ACC112 (cell line): ENCODE measurements at regions not wholly inside any gene's neighbourhood (a gene's known extent, or its start where the extent isn't known, plus 50 kb on each side); places are given as distances from the start of the nearest gene placed in this dataset.

Source experiments
- H2AFZ ChIP-seq: fragments of 200-600 bp; sonication (generic); one replicate; pipeline ENCODE4 v1.6.0; 2017; ENCODE audit warnings: antibody characterized with exemption, low read length; ENCODE audit not compliant: unreplicated experiment
- H3K27ac ChIP-seq: fragments of 200-600 bp; sonication (generic); 2 replicates; pipeline ENCODE4 v1.5.1; 2014; ENCODE audit warnings: low read depth, mild to moderate bottlenecking, antibody characterized with exemption, low read length, moderate library complexity
- H3K27me3 ChIP-seq: fragments of 200-600 bp; sonication (generic); 2 replicates; pipeline ENCODE4 v1.6.1; 2014; ENCODE audit warnings: mild to moderate bottlenecking, antibody characterized with exemption, low read length, moderate library complexity, mixed read lengths; ENCODE audit not compliant: insufficient read depth
- H3K36me3 ChIP-seq: fragments of 200-600 bp; sonication (generic); 2 replicates; pipeline ENCODE4 v1.6.1; 2016; ENCODE audit warnings: mild to moderate bottlenecking, antibody characterized with exemption, low read length, moderate library complexity, mixed read lengths; ENCODE audit not compliant: insufficient read depth
- H3K4me1 ChIP-seq: fragments of 200-600 bp; sonication (generic); one replicate; pipeline ENCODE4 v1.6.1; 2016; ENCODE audit warnings: low read length, mixed read lengths; ENCODE audit not compliant: insufficient read depth, unreplicated experiment, control insufficient read depth
- H3K4me3 ChIP-seq: fragments of 200-600 bp; sonication (generic); 2 replicates; pipeline ENCODE4 v1.5.1; 2014; ENCODE audit warnings: mild to moderate bottlenecking, low read depth, low read length
- H3K79me2 ChIP-seq: fragments of 200-600 bp; sonication (generic); one replicate; pipeline ENCODE4 v1.6.0; 2016; ENCODE audit warnings: low read length; ENCODE audit not compliant: control insufficient read depth, unreplicated experiment, insufficient read depth

- Histone ChIP-seq H3K27me3 (no peaks in the 10 kb centered on the region), H3K79me2 (no peaks in the 10 kb centered on the region), H3K4me1 (no peaks in the 10 kb centered on the region), H3K36me3 (no peaks in the 10 kb centered on the region), H3K27ac (no peak overlapping the region), H2AFZ (no peak overlapping the region), H3K4me3 (no peak overlapping the region)
Observed at GRCh38 chr16:59404509-59404908, 670.4 kb upstream of the GOT2 start.

- Histone ChIP-seq H3K27me3 (no peaks in the 10 kb centered on the region), H2AFZ (no peak overlapping the region), H3K4me1 (no peaks in the 10 kb centered on the region), H3K79me2 (no peaks in the 10 kb centered on the region), H3K36me3 (no peaks in the 10 kb centered on the region), H3K4me3 (no peak overlapping the region), H3K27ac (no peak overlapping the region)
Observed at GRCh38 chr16:59400830-59401229, 666.7 kb upstream of the GOT2 start.

GRCh38 chr16:59397638-59398037 lies 663.5 kb upstream of the GOT2 start:
- H3K36me3 ChIP-seq: no peaks in the 10 kb centered on the region
- no peaks in the 10 kb centered on the region for H3K27me3 ChIP-seq
- no peak overlapping the region for H2AFZ ChIP-seq
- H3K27ac ChIP-seq: no peak overlapping the region
- H3K79me2 ChIP-seq: no peaks in the 10 kb centered on the region
- no peak overlapping the region for H3K4me3 ChIP-seq
- no peaks in the 10 kb centered on the region for H3K4me1 ChIP-seq

GRCh38 chr16:59394526-59394925 lies 660.4 kb upstream of the GOT2 start:
- no peak overlapping the region for H3K4me3 ChIP-seq

GRCh38 chr16:59392911-59393310 lies 658.8 kb upstream of the GOT2 start:
- Histone ChIP-seq H3K36me3 (no peaks in the 10 kb centered on the region), H3K4me3 (no peak overlapping the region), H3K4me1 (no peaks in the 10 kb centered on the region), H3K27ac (no peak overlapping the region), H3K79me2 (no peaks in the 10 kb centered on the region), H3K27me3 (no peaks in the 10 kb centered on the region), H2AFZ (no peak overlapping the region)

More at GRCh38 chr16:59394526-59394925, 660.4 kb upstream of the GOT2 start:
- Histone ChIP-seq H3K79me2 (no peaks in the 10 kb centered on the region), H3K27me3 (no peaks in the 10 kb centered on the region), H2AFZ (no peak overlapping the region), H3K27ac (no peak overlapping the region), H3K36me3 (no peaks in the 10 kb centered on the region), H3K4me1 (no peaks in the 10 kb centered on the region)

- no peaks in the 10 kb centered on the region for H3K36me3 ChIP-seq
- no peak overlapping the region for H3K4me3 ChIP-seq
- no peaks in the 10 kb centered on the region for H3K27me3 ChIP-seq
- H3K4me1 ChIP-seq: no peaks in the 10 kb centered on the region
- no peaks in the 10 kb centered on the region for H3K79me2 ChIP-seq
- no peak overlapping the region for H3K27ac ChIP-seq
- no peak overlapping the region for H2AFZ ChIP-seq
Observed at GRCh38 chr16:59391617-59392364, 657.7 kb upstream of the GOT2 start.

- no peak overlapping the region for H2AFZ ChIP-seq
- no peaks in the 10 kb centered on the region for H3K36me3 ChIP-seq
- H3K4me1 ChIP-seq: no peaks in the 10 kb centered on the region
- no peaks in the 10 kb centered on the region for H3K27me3 ChIP-seq
- H3K79me2 ChIP-seq: no peaks in the 10 kb centered on the region
- H3K27ac ChIP-seq: no peak overlapping the region
- no peak overlapping the region for H3K4me3 ChIP-seq
Observed at GRCh38 chr16:59385959-59386358, 651.8 kb upstream of the GOT2 start.

- H3K36me3 ChIP-seq: no peaks in the 10 kb centered on the region
- no peak overlapping the region for H3K27ac ChIP-seq
- H3K79me2 ChIP-seq: no peaks in the 10 kb centered on the region
- no peaks in the 10 kb centered on the region for H3K4me1 ChIP-seq
- H3K4me3 ChIP-seq: no peak overlapping the region
- H2AFZ ChIP-seq: no peak overlapping the region
- no peaks in the 10 kb centered on the region for H3K27me3 ChIP-seq
Observed at GRCh38 chr16:59385491-59385890, 651.4 kb upstream of the GOT2 start.

GRCh38 chr16:59373632-59374031 lies 639.5 kb upstream of the GOT2 start:
- Histone ChIP-seq H3K79me2 (no peaks in the 10 kb centered on the region), H3K4me1 (no peaks in the 10 kb centered on the region), H3K4me3 (no peak overlapping the region), H2AFZ (no peak overlapping the region), H3K27ac (no peak overlapping the region), H3K27me3 (no peaks in the 10 kb centered on the region), H3K36me3 (no peaks in the 10 kb centered on the region)

GRCh38 chr16:59370717-59371116 lies 636.6 kb upstream of the GOT2 start:
- H3K27me3 ChIP-seq: no peaks in the 10 kb centered on the region
- H3K27ac ChIP-seq: no peak overlapping the region
- no peaks in the 10 kb centered on the region for H3K4me1 ChIP-seq
- no peak overlapping the region for H2AFZ ChIP-seq
- no peaks in the 10 kb centered on the region for H3K79me2 ChIP-seq
- H3K36me3 ChIP-seq: no peaks in the 10 kb centered on the region
- no peak overlapping the region for H3K4me3 ChIP-seq

- no peaks in the 10 kb centered on the region for H3K36me3 ChIP-seq
- H3K4me3 ChIP-seq: no peak overlapping the region
- no peak overlapping the region for H2AFZ ChIP-seq
- no peaks in the 10 kb centered on the region for H3K79me2 ChIP-seq
- H3K27me3 ChIP-seq: no peaks in the 10 kb centered on the region
- H3K4me1 ChIP-seq: no peaks in the 10 kb centered on the region
- no peak overlapping the region for H3K27ac ChIP-seq
Observed at GRCh38 chr16:59369523-59369922, 635.4 kb upstream of the GOT2 start.
